H1 (cell line): ENCODE measurements at regions not wholly inside any gene's neighbourhood (a gene's known extent, or its start where the extent isn't known, plus 50 kb on each side); places are given as distances from the start of the nearest gene placed in this dataset.

ENCODE experiments used
- CTCF ChIA-PET: fragments of 300-600 bp; sonication (Branson Sonifier 250); formaldehyde crosslinking; loops from one replicate; lab custom pipeline; 2021; ENCODE audit not compliant: partially characterized antibody; lab: Charles Lee
- POLR2A ChIA-PET: fragments of 300-600 bp; sonication (Branson Sonifier 250); formaldehyde crosslinking; loops from one replicate; lab custom pipeline; 2021; ENCODE audit warnings: inconsistent platforms; ENCODE audit not compliant: partially characterized antibody; lab: Charles Lee
- DNase-seq, 2 experiments: peaks; one replicate each; pipeline versions ENCODE4 v3.0.0 to v3.0.0-alpha.2; 2010 to 2022; ENCODE audit warnings: low spot score in 2 of 2, low read depth in 1 of 2, mixed read lengths in 1 of 2
- FAIRE-seq: peaks from 2 replicates; lab custom pipeline; 2011; peaks lifted over from hg19 to GRCh38; lab: Jason Lieb, UNC
- H2AFZ ChIP-seq: 2 replicates; pipeline ENCODE4 v1.8.1; 2012; ENCODE audit warnings: low read length, inconsistent platforms
- H2AK5ac ChIP-seq: 2 replicates; pipeline ENCODE4 v1.6.1; 2013; ENCODE audit warnings: low read depth, low read length
- H2BK120ac ChIP-seq: replicated peaks from 2 replicates; pipeline ENCODE3; 2013; ENCODE audit warnings: low read depth, low read length, inconsistent platforms
- H2BK12ac ChIP-seq: 2 replicates; pipeline ENCODE4 v1.6.1; 2013; ENCODE audit warnings: low read depth, low read length
- H2BK15ac ChIP-seq: 2 replicates; pipeline ENCODE4 v1.6.1; 2013; ENCODE audit warnings: low read length
- H2BK20ac ChIP-seq: 2 replicates; pipeline ENCODE4 v1.6.1; 2013; ENCODE audit warnings: low read length
- H2BK5ac ChIP-seq: 2 replicates; pipeline ENCODE4 v1.6.1; 2013; ENCODE audit warnings: low read depth, low read length
- H3K14ac ChIP-seq: 2 replicates; pipeline ENCODE4 v1.6.1; 2013; ENCODE audit warnings: inconsistent platforms; ENCODE audit not compliant: insufficient read length
- H3K18ac ChIP-seq: 2 replicates; pipeline ENCODE4 v1.6.1; 2013; ENCODE audit warnings: low read length; ENCODE audit errors: extremely low read depth
- H3K23ac ChIP-seq: 2 replicates; pipeline ENCODE4 v1.6.1; 2013; ENCODE audit warnings: inconsistent platforms; ENCODE audit not compliant: insufficient read length
- H3K23me2 ChIP-seq: 2 replicates; pipeline ENCODE4 v1.6.1; 2013; ENCODE audit warnings: low read depth, low read length
- H3K27ac ChIP-seq: 2 replicates; pipeline ENCODE4 v1.6.1; 2011; ENCODE audit warnings: low read depth, low read length, inconsistent platforms
- H3K27me3 ChIP-seq, 4 experiments: replicated peaks in 1 of 4; 1 replicate in 1 of 4; 2 replicates in 3 of 4; pipeline versions ENCODE4 v1.6.1 to v1.8.1; 2011 to 2013; ENCODE audit warnings: low read length in 3 of 4, mild to moderate bottlenecking in 3 of 4, inconsistent platforms in 2 of 4, mixed read lengths in 2 of 4, moderate library complexity in 1 of 4; ENCODE audit not compliant: control insufficient read depth in 3 of 4, insufficient read depth in 3 of 4; ENCODE audit errors: extremely low read depth in 1 of 4
- H3K36me3 ChIP-seq, 4 experiments: 2 replicates each; pipeline versions ENCODE4 v1.6.1 to v1.8.1; 2011 to 2013; ENCODE audit warnings: mild to moderate bottlenecking in 4 of 4, low read length in 3 of 4, moderate library complexity in 2 of 4, control low read depth in 1 of 4, inconsistent platforms in 1 of 4; ENCODE audit not compliant: insufficient read depth in 4 of 4, control insufficient read depth in 2 of 4
- H3K4ac ChIP-seq: replicated peaks from 2 replicates; pipeline ENCODE3; 2013; ENCODE audit warnings: low read length, low read depth, mixed read lengths, inconsistent platforms; ENCODE audit not compliant: insufficient read length
- H3K4me1 ChIP-seq, 4 experiments: replicated peaks in 1 of 4; 1 replicate in 1 of 4; 2 replicates in 3 of 4; pipeline versions ENCODE4 v1.6.1 to v1.8.1; 2011 to 2013; ENCODE audit warnings: low read length in 3 of 4, inconsistent platforms in 2 of 4, mixed read lengths in 1 of 4; ENCODE audit not compliant: insufficient read depth in 4 of 4, control insufficient read depth in 3 of 4
- H3K4me2 ChIP-seq, 2 experiments: 2 replicates each; pipeline versions ENCODE4 v1.6.1 to v1.8.1; 2011 to 2013; ENCODE audit warnings: low read depth in 2 of 2, low read length in 2 of 2, control low read depth in 1 of 2, inconsistent platforms in 1 of 2, mild to moderate bottlenecking in 1 of 2; ENCODE audit not compliant: insufficient read depth in 1 of 2
- H3K4me3 ChIP-seq, 4 experiments: fragments of 200-600, 300-600 bp in 1 of 4; sonication (generic), shearing (Covaris generic), sonication (Bioruptor Twin) in 1 of 4; 2 replicates each; pipeline versions ENCODE4 v1.5.1 to v1.8.1; 2011 to 2016; ENCODE audit warnings: low read length in 4 of 4, low read depth in 3 of 4, control low read depth in 2 of 4, inconsistent platforms in 2 of 4, mild to moderate bottlenecking in 2 of 4, mixed read lengths in 1 of 4, moderate library complexity in 1 of 4; ENCODE audit not compliant: insufficient read depth in 2 of 4; ENCODE audit errors: extremely low read depth in 1 of 4
- H3K56ac ChIP-seq: replicated peaks from 2 replicates; pipeline ENCODE3; 2013; ENCODE audit warnings: low read depth, mild to moderate bottlenecking, mixed read lengths, low read length, inconsistent platforms; ENCODE audit not compliant: insufficient read length
- H3K79me1 ChIP-seq: 2 replicates; pipeline ENCODE4 v1.6.1; 2013; ENCODE audit warnings: low read depth, low read length, control low read depth
- H3K79me2 ChIP-seq, 2 experiments: 2 replicates each; pipeline versions ENCODE4 v1.6.1 to v1.8.1; 2012 to 2013; ENCODE audit warnings: low read length in 2 of 2, mild to moderate bottlenecking in 2 of 2, inconsistent platforms in 1 of 2; ENCODE audit not compliant: insufficient read depth in 2 of 2, control insufficient read depth in 1 of 2
- H3K9ac ChIP-seq, 4 experiments: replicated peaks in 1 of 4; 1 replicate in 1 of 4; 2 replicates in 3 of 4; pipeline versions ENCODE4 v1.6.1 to v1.8.1; 2011 to 2013; ENCODE audit warnings: low read depth in 3 of 4, low read length in 3 of 4, control low read depth in 2 of 4, mild to moderate bottlenecking in 2 of 4, moderate library complexity in 2 of 4, inconsistent platforms in 1 of 4; ENCODE audit errors: extremely low read depth in 1 of 4
- H3K9me3 ChIP-seq, 2 experiments: 2 replicates each; pipeline versions ENCODE4 v1.6.1 to v1.8.1; 2012 to 2013; ENCODE audit warnings: mild to moderate bottlenecking in 2 of 2, moderate library complexity in 2 of 2, control low read depth in 1 of 2, inconsistent platforms in 1 of 2, low read depth in 1 of 2, low read length in 1 of 2, mixed read lengths in 1 of 2; ENCODE audit not compliant: insufficient read depth in 2 of 2
- H4K20me1 ChIP-seq, 2 experiments: replicated peaks in 1 of 2; 2 replicates each; pipeline versions ENCODE3 to v1.8.1; 2011 to 2013; ENCODE audit warnings: inconsistent platforms in 2 of 2, low read length in 2 of 2, mild to moderate bottlenecking in 1 of 2; ENCODE audit not compliant: insufficient read depth in 2 of 2, control insufficient read depth in 1 of 2
- H4K5ac ChIP-seq: 2 replicates; pipeline ENCODE4 v1.6.1; 2013; ENCODE audit warnings: low read length, low read depth, mixed read lengths, inconsistent platforms; ENCODE audit not compliant: insufficient read length
- H4K8ac ChIP-seq: 2 replicates; pipeline ENCODE4 v1.8.0; 2013; ENCODE audit warnings: mild to moderate bottlenecking, moderate library complexity, low read length, inconsistent platforms; ENCODE audit not compliant: insufficient read depth; ENCODE audit errors: extremely low read depth
- H4K91ac ChIP-seq: replicated peaks from 2 replicates; pipeline ENCODE3; 2013; ENCODE audit warnings: low read length, mixed read lengths, inconsistent platforms; ENCODE audit not compliant: insufficient read length
- CBX5 ChIP-seq: fragments of 300-800, 300-1000 bp; sonication (generic); IDR thresholded peaks from 2 replicates; pipeline ENCODE4 v1.7.1; 2016; ENCODE audit warnings: antibody characterized with exemption, low read length, low read depth
- CHD1 ChIP-seq: IDR thresholded peaks from 2 replicates; pipeline ENCODE4 v1.6.1; 2012; ENCODE audit warnings: low read depth, low read length, improper control_type of control experiment
- EZH2 ChIP-seq: fragments of 200-600 bp; sonication (generic); IDR thresholded peaks from 2 replicates; pipeline ENCODE4 v1.7.1; 2012; ENCODE audit warnings: low read depth, mild to moderate bottlenecking, moderate library complexity, low read length, inconsistent platforms; ENCODE audit not compliant: severe bottlenecking
- FOSL1 ChIP-seq: IDR thresholded peaks from 2 replicates; pipeline ENCODE4 v1.6.1; 2011; ENCODE audit warnings: mild to moderate bottlenecking, low read depth, low read length, moderate library complexity; ENCODE audit not compliant: insufficient read depth
- HDAC6 ChIP-seq: IDR thresholded peaks from one replicate; pipeline ENCODE4 v1.7.1; 2012; ENCODE audit warnings: low read depth, mild to moderate bottlenecking, inconsistent platforms, low read length, moderate library complexity
- JUN ChIP-seq: IDR thresholded peaks from 2 replicates; pipeline ENCODE4 v1.6.1; 2011; ENCODE audit warnings: low read depth, mild to moderate bottlenecking, improper control_type of control experiment, low read length
- NRF1 ChIP-seq: IDR thresholded peaks from 2 replicates; pipeline ENCODE4 v1.6.1; 2011; ENCODE audit warnings: mild to moderate bottlenecking, low read depth, low read length, improper control_type of control experiment
- SP2 ChIP-seq: IDR thresholded peaks from 2 replicates; pipeline ENCODE4 v1.6.1; 2012; ENCODE audit warnings: mild to moderate bottlenecking, low read length, inconsistent platforms
- WGBS, 2 experiments: shearing (Covaris generic) in 1 of 2; methylation state at CpG; one replicate each; pipeline versions ENCODE4 v1.1.6 to v1.1.7; 2013 to 2015; ENCODE audit warnings: low lambda C conversion rate in 2 of 2, mixed read lengths in 2 of 2, inconsistent platforms in 1 of 2, low coverage in 1 of 2, missing lambda C conversion rate in 1 of 2; ENCODE audit not compliant: insufficient replicate concordance in 2 of 2, insufficient coverage in 1 of 2, insufficient read length in 1 of 2; ENCODE audit errors: extremely low coverage in 1 of 2, missing lambda C conversion rate in 1 of 2; 5-methylcytosine and 5-hydroxymethylcytosine counted together
- TF ChIP-seq, protein P1 (sequence below): IDR thresholded peaks from 2 replicates; pipeline ENCODE4 v1.6.1; 2011; ENCODE audit warnings: low read depth, mild to moderate bottlenecking, low read length; ENCODE audit not compliant: insufficient read depth
- TF ChIP-seq, protein P2 (sequence below), 3 experiments: IDR thresholded peaks; 1 replicate in 2 of 3; 2 replicates in 1 of 3; pipeline versions ENCODE4 v1.5.1 to v1.6.1; 2011; ENCODE audit warnings: low read length in 3 of 3, mild to moderate bottlenecking in 3 of 3, inconsistent platforms in 2 of 3, low read depth in 1 of 3, moderate library complexity in 1 of 3; ENCODE audit not compliant: insufficient read depth in 1 of 3; ENCODE audit errors: control extremely low read depth in 1 of 3

- Histone ChIP-seq H2BK5ac (no peak overlapping the region), H3K23ac (no peak overlapping the region), H4K8ac (no peak overlapping the region), H2BK12ac (no peak overlapping the region), H3K4me3 (no peak overlapping the region), H3K79me2 (no peaks in the 10 kb centered on the region), H3K4me2 (no peak overlapping the region), H3K9me3 (no peaks in the 10 kb centered on the region), H4K5ac (no peak overlapping the region), H2AK5ac (no peak overlapping the region), H3K4ac (no peak overlapping the region), H2BK15ac (no peak overlapping the region), H3K23me2 (no peaks in the 10 kb centered on the region), H4K20me1 (no peaks in the 10 kb centered on the region), H3K4me1 (no peaks in the 10 kb centered on the region; a peak in 1 of 7 replicates), H3K56ac (no peak overlapping the region), H3K27me3 (no peaks in the 10 kb centered on the region), H3K79me1 (no peaks in the 10 kb centered on the region), H3K9ac (no peak overlapping the region), H3K14ac (no peak overlapping the region), H3K36me3 (no peaks in the 10 kb centered on the region), H2BK20ac (no peak overlapping the region), H2BK120ac (no peak overlapping the region), H3K18ac (no peak overlapping the region), H4K91ac (no peak overlapping the region), H2AFZ (no peak overlapping the region), H3K27ac (no peak overlapping the region)
- 90% methylated on average over 6 of the region's 6 CpGs; no CpG with 5 or more reads in 1 of the 2 experiments for WGBS, 2 experiments
- FAIRE-seq (no peak), DNase-seq (no peak)
- ChIA-PET POLR2A (no interaction called here), CTCF (interaction anchor here (0.7 to 3.1 kb wide), 6 partner anchors 10 to 168 kb away, joined by 3 to 21 read pairs (median 4); no protein-coding TSS in a partner anchor)
- TF ChIP-seq EZH2 (no peak), CBX5 (no peak), FOSL1 (no peak), HDAC6 (no peak), CHD1 (no peak), JUN (no peak), NRF1 (no peak), SP2 (no peak)
- TF ChIP-seq, protein P1, sequence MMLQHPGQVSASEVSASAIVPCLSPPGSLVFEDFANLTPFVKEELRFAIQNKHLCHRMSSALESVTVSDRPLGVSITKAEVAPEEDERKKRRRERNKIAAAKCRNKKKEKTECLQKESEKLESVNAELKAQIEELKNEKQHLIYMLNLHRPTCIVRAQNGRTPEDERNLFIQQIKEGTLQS = no peak
- TF ChIP-seq, protein P2, sequence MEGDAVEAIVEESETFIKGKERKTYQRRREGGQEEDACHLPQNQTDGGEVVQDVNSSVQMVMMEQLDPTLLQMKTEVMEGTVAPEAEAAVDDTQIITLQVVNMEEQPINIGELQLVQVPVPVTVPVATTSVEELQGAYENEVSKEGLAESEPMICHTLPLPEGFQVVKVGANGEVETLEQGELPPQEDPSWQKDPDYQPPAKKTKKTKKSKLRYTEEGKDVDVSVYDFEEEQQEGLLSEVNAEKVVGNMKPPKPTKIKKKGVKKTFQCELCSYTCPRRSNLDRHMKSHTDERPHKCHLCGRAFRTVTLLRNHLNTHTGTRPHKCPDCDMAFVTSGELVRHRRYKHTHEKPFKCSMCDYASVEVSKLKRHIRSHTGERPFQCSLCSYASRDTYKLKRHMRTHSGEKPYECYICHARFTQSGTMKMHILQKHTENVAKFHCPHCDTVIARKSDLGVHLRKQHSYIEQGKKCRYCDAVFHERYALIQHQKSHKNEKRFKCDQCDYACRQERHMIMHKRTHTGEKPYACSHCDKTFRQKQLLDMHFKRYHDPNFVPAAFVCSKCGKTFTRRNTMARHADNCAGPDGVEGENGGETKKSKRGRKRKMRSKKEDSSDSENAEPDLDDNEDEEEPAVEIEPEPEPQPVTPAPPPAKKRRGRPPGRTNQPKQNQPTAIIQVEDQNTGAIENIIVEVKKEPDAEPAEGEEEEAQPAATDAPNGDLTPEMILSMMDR (IDR thresholded peaks at IDR 0.05; ENCODE audit: control extremely low read depth in 1 of 3, insufficient read depth in 1 of 3, low read depth in 1 of 3, low read length in 3 of 3) = no peak
These were observed 582.7 kb downstream of the REEP3 start for GRCh38 chr10:64103750-64104470.
